Keratinocyte (primary cell): ENCODE measurements at regions not wholly inside any gene's neighbourhood (a gene's known extent, or its start where the extent isn't known, plus 50 kb on each side); places are given as distances from the start of the nearest gene placed in this dataset.

ENCODE experiments used
- DNase-seq: peaks from one replicate; pipeline ENCODE4 v3.0.0-alpha.2; 2011; ENCODE audit warnings: low read depth, missing footprints, low spot score
- FAIRE-seq: peaks from 2 replicates; lab custom pipeline; 2011; peaks lifted over from hg19 to GRCh38; lab: Jason Lieb, UNC
- H2AFZ ChIP-seq: 2 replicates; pipeline ENCODE4 v1.6.0; 2012; ENCODE audit warnings: low read length, control low read depth, inconsistent platforms; ENCODE audit not compliant: control insufficient read depth
- H3K27ac ChIP-seq: 2 replicates; pipeline ENCODE4 v1.5.1; 2011; ENCODE audit warnings: low read length; ENCODE audit not compliant: control insufficient read depth, insufficient read depth
- H3K27me3 ChIP-seq: 3 replicates; pipeline ENCODE4 v1.6.0; 2011; ENCODE audit warnings: low read length; ENCODE audit not compliant: control insufficient read depth, insufficient read depth; ENCODE audit errors: extremely low read depth
- H3K36me3 ChIP-seq, 2 experiments: 2 replicates in 1 of 2; 3 replicates in 1 of 2; pipeline ENCODE4 v1.5.1; 2011; ENCODE audit warnings: low read length in 2 of 2, mild to moderate bottlenecking in 1 of 2; ENCODE audit not compliant: control insufficient read depth in 2 of 2, insufficient read depth in 2 of 2; ENCODE audit errors: extremely low read depth in 1 of 2
- H3K4me1 ChIP-seq: 3 replicates; pipeline ENCODE4 v1.5.1; 2011; ENCODE audit warnings: low read length; ENCODE audit not compliant: control insufficient read depth, insufficient read depth; ENCODE audit errors: extremely low read depth
- H3K4me2 ChIP-seq: 3 replicates; pipeline ENCODE4 v1.6.0; 2011; ENCODE audit warnings: low read depth, low read length; ENCODE audit not compliant: control insufficient read depth, insufficient read depth; ENCODE audit errors: extremely low read depth
- H3K4me3 ChIP-seq, 3 experiments: fragments of 200-600 bp in 1 of 3; sonication (generic) in 1 of 3; 2 replicates in 2 of 3; 3 replicates in 1 of 3; pipeline ENCODE4 v1.5.1; 2011 to 2016; ENCODE audit warnings: low read length in 3 of 3, mild to moderate bottlenecking in 3 of 3, control low read depth in 2 of 3, inconsistent platforms in 1 of 3, low read depth in 1 of 3, mixed read lengths in 1 of 3, mixed run types in 1 of 3, moderate library complexity in 1 of 3; ENCODE audit not compliant: control insufficient read depth in 2 of 3, insufficient read depth in 2 of 3; ENCODE audit errors: extremely low read depth in 1 of 3
- H3K79me2 ChIP-seq: 2 replicates; pipeline ENCODE4 v1.6.0; 2012; ENCODE audit warnings: low read length; ENCODE audit not compliant: control insufficient read depth, insufficient read depth
- H3K9ac ChIP-seq: 3 replicates; pipeline ENCODE4 v1.6.0; 2011; ENCODE audit warnings: low read length; ENCODE audit not compliant: control insufficient read depth, insufficient read depth; ENCODE audit errors: extremely low read depth
- H3K9me1 ChIP-seq: 3 replicates; pipeline ENCODE4 v1.6.0; 2011; ENCODE audit warnings: low read length; ENCODE audit not compliant: control insufficient read depth, insufficient read depth; ENCODE audit errors: extremely low read depth
- H3K9me3 ChIP-seq: 2 replicates; pipeline ENCODE4 v1.5.1; 2012; ENCODE audit warnings: low read depth, low read length; ENCODE audit not compliant: control insufficient read depth
- H4K20me1 ChIP-seq: 3 replicates; pipeline ENCODE4 v1.6.0; 2011; ENCODE audit warnings: low read length; ENCODE audit not compliant: control insufficient read depth, insufficient read depth; ENCODE audit errors: extremely low read depth
- EZH2 ChIP-seq: IDR thresholded peaks from one replicate; pipeline ENCODE4 v1.6.1; 2012; ENCODE audit warnings: inconsistent platforms, mild to moderate bottlenecking, low read length, moderate library complexity
- dilution Hi-C: fragments of 300-500 bp; cut with MboI; formaldehyde crosslinking; loops from one replicate; pipeline ENCODE4 v1.7.0; 2020; ENCODE audit warnings: low sequenced_read_pairs; ENCODE audit not compliant: extremely low pct_ligation_motif_present
- TF ChIP-seq, protein P1 (sequence below), 3 experiments: IDR thresholded peaks in 1 of 3; conservative IDR thresholded peaks in 1 of 3; optimal IDR thresholded peaks in 1 of 3; 2 replicates in 2 of 3; 3 replicates in 1 of 3; pipeline versions ENCODE3 to v1.5.1; 2011; ENCODE audit warnings: low read length in 3 of 3, mild to moderate bottlenecking in 3 of 3, moderate library complexity in 2 of 3, control low read depth in 1 of 3, inconsistent platforms in 1 of 3; ENCODE audit not compliant: insufficient read depth in 2 of 3; ENCODE audit errors: extremely low read depth in 1 of 3

DNA sequence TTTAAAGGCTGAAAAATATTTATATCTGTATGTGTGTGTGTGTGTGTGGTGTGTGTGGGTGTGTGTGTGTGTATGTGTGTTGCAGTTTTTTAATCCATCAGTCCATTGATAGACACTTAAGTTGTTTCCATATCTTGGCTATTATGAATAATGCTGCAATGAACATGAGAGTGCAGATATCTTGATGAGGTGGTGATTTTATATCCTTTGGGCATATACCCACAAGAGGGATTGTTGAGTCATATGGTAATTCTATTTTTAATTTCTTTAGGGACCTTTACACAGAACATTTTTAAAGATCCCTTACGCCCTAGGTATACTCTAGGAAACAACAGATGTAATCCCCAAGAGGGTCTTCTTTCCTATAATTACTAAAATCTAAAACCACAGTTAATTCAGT is 154.5 kb upstream of the CLEC14A start:
- no peaks in the 10 kb centered on the region for H3K4me1 ChIP-seq
- no peaks in the 10 kb centered on the region for H3K9me1 ChIP-seq
- dilution Hi-C loops = no loop called here
- H3K4me2 ChIP-seq = no peak overlapping the region
- H3K79me2 ChIP-seq = no peaks in the 10 kb centered on the region
- H3K4me3 ChIP-seq = no peak overlapping the region
- H3K27ac ChIP-seq = no peak overlapping the region
- H3K36me3 ChIP-seq = no peaks in the 10 kb centered on the region
- no peaks in the 10 kb centered on the region for H3K9me3 ChIP-seq
- no peak for FAIRE-seq
- no peak for DNase-seq
- no peak overlapping the region for H2AFZ ChIP-seq
- no peaks in the 10 kb centered on the region for H4K20me1 ChIP-seq
- no peaks in the 10 kb centered on the region for H3K27me3 ChIP-seq
- TF ChIP-seq, protein P1, sequence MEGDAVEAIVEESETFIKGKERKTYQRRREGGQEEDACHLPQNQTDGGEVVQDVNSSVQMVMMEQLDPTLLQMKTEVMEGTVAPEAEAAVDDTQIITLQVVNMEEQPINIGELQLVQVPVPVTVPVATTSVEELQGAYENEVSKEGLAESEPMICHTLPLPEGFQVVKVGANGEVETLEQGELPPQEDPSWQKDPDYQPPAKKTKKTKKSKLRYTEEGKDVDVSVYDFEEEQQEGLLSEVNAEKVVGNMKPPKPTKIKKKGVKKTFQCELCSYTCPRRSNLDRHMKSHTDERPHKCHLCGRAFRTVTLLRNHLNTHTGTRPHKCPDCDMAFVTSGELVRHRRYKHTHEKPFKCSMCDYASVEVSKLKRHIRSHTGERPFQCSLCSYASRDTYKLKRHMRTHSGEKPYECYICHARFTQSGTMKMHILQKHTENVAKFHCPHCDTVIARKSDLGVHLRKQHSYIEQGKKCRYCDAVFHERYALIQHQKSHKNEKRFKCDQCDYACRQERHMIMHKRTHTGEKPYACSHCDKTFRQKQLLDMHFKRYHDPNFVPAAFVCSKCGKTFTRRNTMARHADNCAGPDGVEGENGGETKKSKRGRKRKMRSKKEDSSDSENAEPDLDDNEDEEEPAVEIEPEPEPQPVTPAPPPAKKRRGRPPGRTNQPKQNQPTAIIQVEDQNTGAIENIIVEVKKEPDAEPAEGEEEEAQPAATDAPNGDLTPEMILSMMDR (optimal IDR thresholded peaks at IDR 0.05 in 1 of 3, IDR thresholded peaks at IDR 0.05 in 1 of 3, conservative IDR thresholded peaks at IDR 0.05 in 1 of 3; ENCODE audit: extremely low read depth in 1 of 3, insufficient read depth in 2 of 3, low read length in 3 of 3) = no peak
- TF ChIP-seq EZH2 = no peak
- H3K9ac ChIP-seq = no peak overlapping the region

- H2AFZ ChIP-seq = no peak overlapping the region
These were observed 153.3 kb upstream of the CLEC14A start for GRCh38 chr14:38409071-38409705.

More at GRCh38 chr14:38409071-38409705, 153.3 kb upstream of the CLEC14A start:
- Histone ChIP-seq H3K9me1 (no peaks in the 10 kb centered on the region), H4K20me1 (no peaks in the 10 kb centered on the region), H3K4me2 (no peak overlapping the region), H3K36me3 (no peaks in the 10 kb centered on the region), H3K79me2 (no peaks in the 10 kb centered on the region), H3K27me3 (no peaks in the 10 kb centered on the region), H3K4me1 (peaks cover 7% of the 10 kb centered on the region), H3K9me3 (no peaks in the 10 kb centered on the region), H3K9ac (no peak overlapping the region), H3K27ac (no peak overlapping the region), H3K4me3 (no peak overlapping the region)
- dilution Hi-C loops = no loop called here
- FAIRE-seq (no peak), DNase-seq (no peak)
- no peak for TF ChIP-seq EZH2
- TF ChIP-seq, protein P1 (optimal IDR thresholded peaks at IDR 0.05 in 1 of 3, IDR thresholded peaks at IDR 0.05 in 1 of 3, conservative IDR thresholded peaks at IDR 0.05 in 1 of 3; ENCODE audit: extremely low read depth in 1 of 3, insufficient read depth in 2 of 3, low read length in 3 of 3) = no peak
